GM12878 (cell line): ENCODE measurements at regions not wholly inside any gene's neighbourhood (a gene's known extent, or its start where the extent isn't known, plus 50 kb on each side); places are given as distances from the start of the nearest gene placed in this dataset.

ENCODE experiments used
- ATAC-seq: fragments of 200-7000 bp; cut with Tn5 transposase; 3 replicates; pipeline ENCODE4 v1.9.1; 2020; ENCODE audit warnings: mild to moderate bottlenecking, moderate library complexity
- BruUV-seq: library from RNA; stranded (reverse); fragments of 400-500 nt; replicated peaks from 2 replicates; lab custom pipeline; 2021; lab: Mats Ljungman, UMichigan
- CTCF ChIA-PET: fragments of 300-600 bp; sonication (Branson Sonifier 250); formaldehyde crosslinking; extraction: SDS; loops from one replicate; lab custom pipeline; 2021; ENCODE audit warnings: inconsistent platforms; lab: Yijun Ruan, JAX
- POLR2A ChIA-PET: fragments of 350-600 bp; formaldehyde crosslinking; extraction: SDS; loops from one replicate; lab custom pipeline; 2021; ENCODE audit warnings: inconsistent platforms; lab: Charles Lee
- RAD21 ChIA-PET: fragments of 300-600 bp; sonication (Branson Sonifier 250); formaldehyde crosslinking; loops from one replicate; lab custom pipeline; 2023; ENCODE audit warnings: antibody characterized with exemption; ENCODE audit not compliant: unreplicated experiment; lab: Charles Lee
- SMC1A ChIA-PET: fragments of 300-600 bp; sonication (Branson Sonifier 250); formaldehyde crosslinking; loops from one replicate; lab custom pipeline; 2023; ENCODE audit not compliant: unreplicated experiment, uncharacterized antibody; lab: Charles Lee
- DNase-seq: peaks from one replicate; pipeline ENCODE4 v3.0.0-alpha.2; 2011; ENCODE audit warnings: low read depth, low spot score
- FAIRE-seq: peaks from 3 replicates; lab custom pipeline; 2011; peaks lifted over from hg19 to GRCh38; lab: Jason Lieb, UNC
- H2AFZ ChIP-seq: 2 replicates; pipeline ENCODE4 v1.6.0; 2011; ENCODE audit warnings: low read depth, low read length, control low read depth; ENCODE audit not compliant: control insufficient read depth
- H3K27ac ChIP-seq: 2 replicates; pipeline ENCODE4 v1.5.1; 2011; ENCODE audit warnings: control low read depth; ENCODE audit not compliant: control insufficient read depth, insufficient read depth
- H3K27me3 ChIP-seq, 2 experiments: replicated peaks in 1 of 2; 2 replicates each; pipeline versions ENCODE4 v1.6.0 to v1.6.1; 2011; ENCODE audit warnings: low read length in 1 of 2; ENCODE audit not compliant: control insufficient read depth in 2 of 2, insufficient read depth in 2 of 2
- H3K36me3 ChIP-seq, 2 experiments: 2 replicates each; pipeline ENCODE4 v1.5.1; 2011; ENCODE audit warnings: low read length in 1 of 2; ENCODE audit not compliant: control insufficient read depth in 2 of 2, insufficient read depth in 2 of 2
- H3K4me1 ChIP-seq: 2 replicates; pipeline ENCODE4 v1.6.1; 2011; ENCODE audit warnings: mild to moderate bottlenecking, low read length, moderate library complexity, mixed read lengths; ENCODE audit not compliant: control insufficient read depth, insufficient read depth
- H3K4me2 ChIP-seq: 2 replicates; pipeline ENCODE4 v1.6.0; 2011; ENCODE audit warnings: control low read depth; ENCODE audit not compliant: control insufficient read depth, insufficient read depth
- H3K4me3 ChIP-seq: fragments of 200-600 bp; sonication (generic); 2 replicates; pipeline ENCODE4 v1.5.1; 2016
- H3K79me2 ChIP-seq: 2 replicates; pipeline ENCODE4 v1.6.0; 2011; ENCODE audit warnings: low read length; ENCODE audit not compliant: control insufficient read depth, insufficient read depth
- H3K9ac ChIP-seq: 2 replicates; pipeline ENCODE4 v1.8.0; 2011; ENCODE audit warnings: low read length, control low read depth, mixed read lengths; ENCODE audit not compliant: control insufficient read depth, insufficient read depth
- H3K9me3 ChIP-seq: replicated peaks from 3 replicates; pipeline ENCODE4 v1.5.1; 2011; ENCODE audit warnings: mild to moderate bottlenecking, low read length; ENCODE audit not compliant: control insufficient read depth, insufficient read depth
- H4K20me1 ChIP-seq: 2 replicates; pipeline ENCODE4 v1.6.0; 2011; ENCODE audit not compliant: control insufficient read depth, insufficient read depth
- ATF2 ChIP-seq: IDR thresholded peaks from 2 replicates; pipeline ENCODE4 v1.6.1; 2012; ENCODE audit warnings: low read length, inconsistent platforms
- BACH1 ChIP-seq: fragments of 450-650 bp; IDR thresholded peaks from 2 replicates; pipeline ENCODE4 v1.6.1; 2017; ENCODE audit warnings: mild to moderate bottlenecking, borderline replicate concordance
- BMI1 ChIP-seq: fragments of 450-650 bp; IDR thresholded peaks from 2 replicates; pipeline ENCODE4 v1.6.1; 2016; ENCODE audit warnings: mild to moderate bottlenecking, moderate library complexity, borderline replicate concordance
- E2F8 ChIP-seq: fragments of 450-650 bp; IDR thresholded peaks from 2 replicates; pipeline ENCODE4 v1.6.1; 2018; ENCODE audit warnings: mild to moderate bottlenecking, low read depth, moderate library complexity; ENCODE audit not compliant: partially characterized antibody
- GABPA ChIP-seq: IDR thresholded peaks from 2 replicates; pipeline ENCODE4 v1.6.1; 2014; ENCODE audit warnings: antibody characterized with exemption, low read depth, mild to moderate bottlenecking, inconsistent platforms
- JUND ChIP-seq: IDR thresholded peaks from 2 replicates; pipeline ENCODE4 v1.6.1; 2012; ENCODE audit warnings: low read depth, mild to moderate bottlenecking, low read length, improper control_type of control experiment, moderate library complexity
- KLF5 ChIP-seq: fragments of 450-650 bp; IDR thresholded peaks from 2 replicates; pipeline ENCODE4 v1.6.1; 2014; ENCODE audit warnings: mild to moderate bottlenecking; ENCODE audit not compliant: partially characterized antibody
- NR2C1 ChIP-seq: fragments of 450-650 bp; IDR thresholded peaks from 2 replicates; pipeline ENCODE4 v1.6.1; 2017; ENCODE audit warnings: antibody characterized with exemption, mild to moderate bottlenecking, moderate library complexity
- SMAD1 ChIP-seq: fragments of 450-650 bp; IDR thresholded peaks from 2 replicates; pipeline ENCODE4 v1.6.1; 2018; ENCODE audit warnings: mild to moderate bottlenecking, low read depth; ENCODE audit not compliant: partially characterized antibody
- STAT3 ChIP-seq: IDR thresholded peaks from 2 replicates; pipeline ENCODE4 v1.6.1; 2011; ENCODE audit warnings: low read depth, low read length, improper control_type of control experiment
- ZBED1 ChIP-seq: IDR thresholded peaks from 2 replicates; pipeline ENCODE4 v1.6.1; 2016; ENCODE audit warnings: borderline replicate concordance
- ZNF24 ChIP-seq: fragments of 450-650 bp; IDR thresholded peaks from 2 replicates; pipeline ENCODE4 v1.6.1; 2017; ENCODE audit warnings: antibody characterized with exemption, mild to moderate bottlenecking
- ZNF622 ChIP-seq: fragments of 450-650 bp; IDR thresholded peaks from 2 replicates; pipeline ENCODE4 v1.6.1; 2017; ENCODE audit warnings: mild to moderate bottlenecking, inconsistent platforms
- ZZZ3 ChIP-seq: IDR thresholded peaks from 2 replicates; pipeline ENCODE4 v1.6.1; 2011; ENCODE audit warnings: low read depth; ENCODE audit not compliant: control insufficient read depth, insufficient read length
- WGBS: methylation state at CpG from one replicate; pipeline ENCODE4 v1.1.6; 2016; ENCODE audit warnings: low lambda C conversion rate; ENCODE audit not compliant: insufficient replicate concordance, insufficient coverage; ENCODE audit errors: missing lambda C conversion rate; 5-methylcytosine and 5-hydroxymethylcytosine counted together
- in situ Hi-C: fragments of 300-500 bp; cut with MboI; formaldehyde crosslinking; loops from 9 replicates; pipeline ENCODE4 v1.14.3; 2018; ENCODE audit warnings: mixed read lengths
- intact Hi-C: fragments of 100-400 bp; cut with micrococcal nuclease; formaldehyde crosslinking; loops from one replicate; pipeline ENCODE4 v1.14.2; 2022; ENCODE audit not compliant: unreplicated experiment

- H3K9ac ChIP-seq = no peak overlapping the region
- H3K4me2 ChIP-seq = no peak overlapping the region
- DNase-seq = no peak
- in situ Hi-C loops (no loop called here), intact Hi-C loops (no loop called here)
- no TSS peak for BruUV-seq
- ChIA-PET CTCF (interaction anchor here (0.6 kb wide), 1 partner anchor 383 kb away, joined by 3 read pairs; no protein-coding TSS in a partner anchor), POLR2A (no interaction called here), SMC1A (interaction anchor here (0.7 kb wide), 1 partner anchor 365 kb away, joined by 3 read pairs; no protein-coding TSS in a partner anchor), RAD21 (no interaction called here)
- no peaks in the 10 kb centered on the region for H3K79me2 ChIP-seq
- no peak for ATAC-seq
- H3K36me3 ChIP-seq = no peaks in the 10 kb centered on the region
- no peak for FAIRE-seq
- no peak overlapping the region for H2AFZ ChIP-seq
- no peak overlapping the region for H3K4me3 ChIP-seq
- H3K4me1 ChIP-seq = no peaks in the 10 kb centered on the region
- H3K27me3 ChIP-seq = no peaks in the 10 kb centered on the region; a peak in 2 of 4 replicates
- WGBS = 0% methylated on average over 1 of the region's 1 CpG
- TF ChIP-seq BMI1 (no peak), NR2C1 (no peak), ZNF24 (no peak), ZNF622 (no peak), BACH1 (no peak), KLF5 (no peak), ZZZ3 (no peak), ZBED1 (no peak), STAT3 (no peak), ATF2 (no peak), E2F8 (no peak), SMAD1 (no peak), JUND (no peak), GABPA (no peak)
- H3K9me3 ChIP-seq = no peaks in the 10 kb centered on the region
- no peak overlapping the region for H3K27ac ChIP-seq
- no peaks in the 10 kb centered on the region for H4K20me1 ChIP-seq
Observed at GRCh38 chr10:118445535-118445934, 103.4 kb upstream of the FAM204A start.
